Occipital lobe (tissue), 1 donor: ENCODE measurements at regions not wholly inside any gene's neighbourhood (a gene's known extent, or its start where the extent isn't known, plus 50 kb on each side); places are given as distances from the start of the nearest gene placed in this dataset.

Source experiments
- DNase-seq: peaks from one replicate; lab custom pipeline; 2025; lab: John Stamatoyannopoulos, UW

- DNase-seq, result no peak
Observed at GRCh38 chr4:160213366-160213765, 1110.5 kb downstream of the RAPGEF2 start.

GRCh38 chr4:160217352-160217751, 1114.5 kb downstream of the RAPGEF2 start:
- DNase-seq, result no peak

GRCh38 chr4:160224049-160224448, 1121.2 kb downstream of the RAPGEF2 start:
- DNase-seq, result no peak

GRCh38 chr4:160233141-160233540, 1130.3 kb downstream of the RAPGEF2 start:
- no peak for DNase-seq

GRCh38 chr4:160235285-160235684, 1132.4 kb downstream of the RAPGEF2 start:
- no peak for DNase-seq

DNA sequence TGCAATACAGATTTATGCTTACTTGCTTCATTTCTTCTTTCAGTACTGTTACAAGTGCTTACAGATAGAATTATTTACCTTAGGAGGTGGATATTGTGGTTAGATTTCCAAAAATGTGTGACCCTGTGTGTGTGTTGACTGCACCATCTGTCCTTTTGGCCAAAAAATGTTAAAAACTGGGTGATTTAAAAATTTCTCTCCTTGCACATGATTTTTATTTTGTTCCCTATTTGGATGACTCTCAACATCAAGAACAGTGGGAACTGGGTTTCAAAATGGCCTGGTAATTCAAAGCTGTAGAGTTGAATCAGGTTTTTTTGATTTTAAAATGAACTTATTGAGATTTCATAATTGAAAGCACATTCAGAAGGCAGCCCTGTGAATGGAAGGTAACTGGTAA, 1132.9 kb downstream of the RAPGEF2 start:
- no peak for DNase-seq

- DNase-seq, result no peak
Observed at GRCh38 chr4:160238790-160239189, 1135.9 kb downstream of the RAPGEF2 start.

DNA sequence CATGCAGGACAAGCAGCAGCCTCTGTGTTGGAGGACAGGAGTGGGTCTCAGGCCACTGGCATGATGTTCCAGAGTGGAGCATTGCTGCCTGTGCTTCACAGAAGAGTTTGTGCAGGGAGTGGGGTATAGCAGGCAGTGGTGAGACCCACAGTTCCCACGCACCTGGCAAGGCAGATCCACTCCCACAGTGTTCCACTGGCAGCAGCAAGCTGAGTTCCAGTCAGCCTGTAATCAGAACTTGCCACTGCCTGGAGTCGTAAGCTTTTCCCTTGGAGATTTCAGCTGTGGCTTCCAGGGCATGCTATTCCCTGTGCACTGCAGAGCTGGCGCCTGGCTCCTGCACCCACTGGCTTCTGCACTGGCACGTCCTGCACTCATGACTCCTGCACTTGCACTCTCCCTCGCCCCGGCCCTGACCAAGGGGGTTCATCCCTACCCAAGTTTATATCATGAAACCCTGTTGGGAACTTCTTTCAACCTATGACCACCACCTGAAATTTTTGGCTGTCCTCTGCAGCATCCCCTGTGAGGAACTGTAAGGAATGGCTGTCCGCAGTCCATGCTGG, 1144.3 kb downstream of the RAPGEF2 start:
- DNase-seq, result peak; percentile 7

DNA sequence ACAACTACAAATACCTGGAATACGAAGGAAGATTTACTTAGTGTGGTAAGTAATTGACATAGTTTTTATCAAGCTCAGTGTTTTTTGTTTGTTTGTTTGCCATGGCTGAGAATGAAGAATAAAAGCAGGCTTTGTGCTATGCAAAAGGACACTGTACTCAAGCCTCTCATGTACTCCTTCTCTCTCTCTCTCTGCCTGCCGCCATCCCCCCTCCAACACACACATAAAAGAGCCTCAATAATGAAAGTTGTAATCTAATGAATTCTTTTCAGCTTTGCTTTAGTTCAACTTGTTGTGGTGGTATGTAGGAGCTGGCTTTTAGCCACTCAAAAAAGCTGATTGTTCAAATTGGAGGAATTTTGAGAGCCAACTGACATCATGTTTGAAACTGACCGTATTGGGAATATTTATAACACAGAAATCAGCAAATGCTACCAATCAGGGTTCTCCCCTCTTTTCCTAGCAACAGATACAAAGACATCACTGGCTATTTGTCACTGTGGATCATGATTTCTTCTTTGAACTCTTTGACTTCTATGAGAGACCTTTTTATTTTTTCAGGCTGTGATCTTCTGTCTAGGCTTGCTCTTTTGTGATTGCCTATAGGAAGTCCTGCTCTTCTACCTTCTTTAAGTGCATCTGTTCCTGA, 1148.8 kb downstream of the RAPGEF2 start:
- DNase-seq, result no peak

DNA sequence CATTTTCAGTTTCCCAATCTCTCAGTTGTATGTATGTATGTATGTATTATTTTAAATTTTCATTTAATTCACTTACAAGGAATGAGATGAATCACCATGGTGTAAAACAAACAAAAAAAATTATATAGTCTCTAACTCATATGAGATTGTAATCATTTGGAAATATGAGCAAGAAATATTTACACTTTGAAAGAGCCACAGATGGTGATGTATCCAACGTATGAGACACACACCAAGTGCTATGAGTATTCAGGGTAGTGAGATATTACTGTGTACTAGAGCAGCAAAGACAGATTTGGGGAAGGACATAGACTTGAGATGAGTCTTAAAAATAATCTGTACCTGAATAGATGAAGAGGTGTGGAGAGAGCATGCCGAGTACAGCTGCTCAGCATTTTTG, 1154.4 kb downstream of the RAPGEF2 start:
- DNase-seq, result no peak

DNA sequence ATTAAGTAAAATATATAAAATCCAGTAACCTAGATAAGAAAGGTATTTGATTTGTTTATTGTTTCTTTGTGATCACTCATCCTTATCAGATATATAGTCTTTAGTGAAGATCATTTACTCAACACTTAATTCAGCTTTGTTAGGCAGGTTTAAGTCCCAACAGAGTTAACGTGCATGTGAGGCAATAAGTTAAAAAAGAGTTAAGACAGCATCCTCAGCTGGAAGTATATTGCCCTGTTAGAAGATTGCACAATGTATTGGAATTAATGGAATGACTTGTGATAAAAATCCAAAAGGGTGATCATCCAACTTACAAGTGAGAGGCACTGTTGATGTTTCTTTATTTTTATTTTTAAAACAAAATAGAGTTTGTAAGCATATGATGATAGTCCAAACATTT, 1162.1 kb downstream of the RAPGEF2 start:
- DNase-seq, result no peak

- DNase-seq, result no peak
Observed at GRCh38 chr4:160265836-160266235, 1163.0 kb downstream of the RAPGEF2 start.

- no peak for DNase-seq
Observed at GRCh38 chr4:160276785-160277325, 1174.0 kb downstream of the RAPGEF2 start.

DNA sequence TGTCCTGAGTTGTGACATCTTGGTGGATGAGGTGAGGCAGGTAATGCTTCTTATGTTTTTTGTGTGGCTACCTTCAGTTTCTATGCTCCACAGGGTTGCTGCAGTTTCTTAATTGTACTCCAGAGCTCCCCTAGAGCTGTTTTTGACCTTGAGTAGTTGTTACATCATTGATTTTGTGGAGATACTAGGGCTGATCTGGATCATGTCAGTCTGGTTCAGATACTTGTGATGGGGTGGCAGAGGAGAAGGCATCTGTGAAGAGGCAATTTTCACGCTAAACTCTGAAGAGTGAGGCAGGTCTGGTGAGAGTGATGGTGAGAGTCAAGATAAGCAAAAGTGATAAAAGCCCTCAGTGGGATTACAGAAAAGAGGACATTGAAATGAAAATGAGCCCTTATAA, 1180.2 kb downstream of the RAPGEF2 start:
- no peak for DNase-seq

DNA sequence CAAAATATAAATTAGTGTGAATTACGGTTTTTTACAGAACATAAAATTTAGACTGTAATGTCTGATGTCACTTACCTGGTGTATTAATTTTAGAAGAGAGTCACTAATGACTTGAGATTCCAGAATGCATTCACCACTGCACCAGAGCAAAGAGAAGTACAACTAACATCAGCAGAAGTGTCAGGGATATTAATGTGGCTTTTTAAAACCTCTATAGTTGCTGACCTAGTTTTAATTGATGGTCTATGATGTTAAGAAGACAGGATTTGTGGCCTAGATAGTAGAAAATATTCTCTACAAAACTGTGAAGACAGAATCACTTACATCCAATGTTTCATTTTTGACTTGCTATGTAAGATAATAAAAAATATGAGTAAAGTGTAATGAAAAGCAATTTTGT, 1181.6 kb downstream of the RAPGEF2 start:
- DNase-seq, result no peak

- no peak for DNase-seq
Observed at GRCh38 chr4:160286051-160286450, 1183.2 kb downstream of the RAPGEF2 start.

- no peak for DNase-seq
Observed at GRCh38 chr4:160296476-160296875, 1193.6 kb downstream of the RAPGEF2 start.

DNA sequence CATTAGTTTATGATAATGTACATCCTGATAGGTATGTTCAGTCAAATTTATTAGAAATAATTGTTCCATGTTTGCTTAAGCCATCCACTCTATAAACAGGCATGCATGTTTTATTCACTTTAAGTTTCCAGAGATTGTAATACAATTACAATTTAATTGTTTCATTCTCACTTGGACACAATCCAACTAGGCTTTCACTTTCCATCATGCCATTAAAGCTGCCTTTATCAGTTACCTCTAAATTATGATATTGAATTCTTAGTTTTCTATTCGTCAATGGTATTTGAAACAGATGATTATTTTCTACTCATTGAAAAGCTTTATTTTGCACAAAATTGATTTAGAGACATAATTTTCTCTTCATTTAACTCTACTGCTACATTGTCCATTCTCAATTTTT, 1196.3 kb downstream of the RAPGEF2 start:
- no peak for DNase-seq

DNA sequence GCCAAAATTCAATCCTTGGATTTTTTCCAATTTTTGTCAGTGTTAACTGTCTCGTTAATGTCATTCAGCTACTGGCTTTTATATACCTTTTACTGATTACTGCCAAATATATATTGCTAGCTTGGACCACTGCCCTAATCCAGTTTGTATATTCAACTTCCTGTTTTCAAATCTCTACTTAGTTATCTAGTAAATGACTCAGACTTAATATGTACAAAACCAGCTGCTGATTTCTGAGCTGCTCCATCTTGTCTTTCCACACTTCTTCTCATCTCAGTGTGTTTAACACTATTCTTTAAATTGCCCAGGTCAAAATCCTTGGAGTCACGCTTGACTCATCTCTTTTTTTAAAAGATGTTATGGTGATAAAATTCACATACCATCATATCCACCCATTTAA, 1196.7 kb downstream of the RAPGEF2 start:
- DNase-seq, result no peak

DNA sequence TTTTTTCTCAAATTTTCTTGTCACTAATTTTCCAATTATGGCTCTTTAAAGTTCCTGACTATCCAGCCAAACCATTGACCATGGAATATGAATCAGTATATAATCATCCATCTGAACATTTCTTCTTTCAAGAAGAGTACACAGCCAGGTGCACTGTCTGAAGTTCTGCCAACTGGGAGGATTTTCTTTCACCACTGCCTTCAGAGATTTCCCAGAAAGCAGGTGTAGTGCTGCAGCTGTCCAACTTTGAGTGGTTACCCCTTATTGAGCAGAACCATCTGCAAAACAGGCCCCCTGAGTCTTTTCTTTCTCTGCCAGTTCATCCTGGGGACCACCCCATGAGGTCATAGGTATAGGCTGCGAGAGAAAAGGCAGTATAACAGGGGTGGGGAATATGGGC, 1213.2 kb downstream of the RAPGEF2 start:
- DNase-seq, result no peak

DNA sequence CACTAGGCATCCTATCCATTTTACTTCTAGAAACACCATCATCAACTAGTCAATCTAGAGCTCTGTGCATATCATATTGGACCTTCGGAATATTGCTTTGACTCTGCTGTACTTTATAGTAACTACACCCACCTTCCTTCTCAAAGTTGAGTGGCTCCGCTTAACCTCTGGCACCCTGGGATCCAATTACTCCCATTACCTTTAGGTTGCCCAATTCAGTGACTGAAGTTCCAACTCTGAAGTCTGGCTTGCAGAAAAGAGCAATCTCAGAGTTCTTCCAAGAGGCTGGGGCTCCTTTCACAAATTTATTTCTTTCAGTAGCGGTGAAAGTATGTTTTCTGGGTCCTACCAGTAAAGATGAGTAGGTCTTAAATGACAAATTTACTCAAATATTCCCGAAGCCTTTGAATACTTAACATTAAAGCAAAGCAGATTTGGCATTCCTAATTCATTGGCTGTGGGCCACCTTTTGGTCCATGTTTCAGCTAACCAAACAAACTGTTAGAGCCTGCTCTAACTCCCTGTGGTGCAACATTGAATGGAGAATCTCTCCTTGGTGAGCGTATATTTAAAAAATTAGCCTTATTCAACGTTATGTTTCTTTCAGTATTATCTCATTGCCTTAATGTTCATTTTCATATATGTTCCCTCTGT, 1215.8 kb downstream of the RAPGEF2 start:
- no peak for DNase-seq

DNA sequence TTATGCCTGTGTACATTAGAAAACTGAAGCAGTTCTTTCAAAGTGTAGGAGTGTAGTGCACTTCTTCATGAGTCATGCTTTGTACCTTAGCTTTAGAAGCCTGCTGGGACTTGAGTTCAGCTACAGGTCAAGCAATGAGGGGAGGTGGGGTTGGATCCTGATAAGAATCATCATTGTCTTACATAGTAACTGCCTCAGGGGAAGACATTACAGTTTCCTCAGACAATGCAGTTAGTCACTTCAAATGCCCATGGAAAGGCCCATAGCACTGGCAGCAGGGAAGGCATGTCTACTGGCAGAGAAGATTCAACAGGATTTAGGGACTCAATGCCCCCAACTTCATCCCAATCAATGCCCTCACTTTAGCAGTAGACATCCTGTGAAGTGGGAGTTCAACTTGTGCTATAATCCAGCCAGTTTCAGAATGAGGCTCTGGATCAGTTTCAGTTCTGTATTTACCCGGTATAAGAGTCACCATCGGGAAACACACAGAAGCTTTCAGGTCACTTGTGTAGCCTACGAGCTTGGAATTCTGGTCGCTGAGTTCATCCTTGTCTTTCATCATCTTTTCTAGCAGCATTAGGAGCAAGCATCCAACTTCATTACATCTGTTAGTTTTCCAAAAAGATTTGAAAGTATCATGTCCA, 1216.5 kb downstream of the RAPGEF2 start:
- no peak for DNase-seq
